ENCODE measurements at regions not wholly inside any gene's neighbourhood (a gene's known extent, or its start where the extent isn't known, plus 50 kb on each side); places are given as distances from the start of the nearest gene placed in this dataset.

DNA sequence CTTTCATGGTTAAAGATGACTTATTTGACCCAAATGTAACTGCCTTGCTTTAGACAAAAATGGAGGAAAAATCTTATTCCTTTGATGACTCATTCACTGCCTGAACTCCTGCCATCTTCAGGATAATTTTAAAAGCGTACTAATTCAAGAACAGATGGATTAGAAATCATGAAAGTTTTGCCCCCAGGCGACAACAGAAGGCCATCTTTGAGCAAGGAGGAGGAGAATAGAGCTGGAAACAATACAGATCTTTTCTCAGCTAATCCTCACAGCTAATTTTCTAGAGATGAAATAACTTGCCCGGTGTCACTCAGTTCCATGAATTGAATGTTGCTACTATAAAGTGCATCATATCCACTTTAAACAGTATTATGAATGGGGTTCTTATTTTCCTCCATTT lies 324.7 kb upstream of the RARB start:
- CTCF ChIA-PET = no interaction called here
- BruUV-seq (replicated peaks) = no TSS peak
- TF ChIP-seq, protein P1, sequence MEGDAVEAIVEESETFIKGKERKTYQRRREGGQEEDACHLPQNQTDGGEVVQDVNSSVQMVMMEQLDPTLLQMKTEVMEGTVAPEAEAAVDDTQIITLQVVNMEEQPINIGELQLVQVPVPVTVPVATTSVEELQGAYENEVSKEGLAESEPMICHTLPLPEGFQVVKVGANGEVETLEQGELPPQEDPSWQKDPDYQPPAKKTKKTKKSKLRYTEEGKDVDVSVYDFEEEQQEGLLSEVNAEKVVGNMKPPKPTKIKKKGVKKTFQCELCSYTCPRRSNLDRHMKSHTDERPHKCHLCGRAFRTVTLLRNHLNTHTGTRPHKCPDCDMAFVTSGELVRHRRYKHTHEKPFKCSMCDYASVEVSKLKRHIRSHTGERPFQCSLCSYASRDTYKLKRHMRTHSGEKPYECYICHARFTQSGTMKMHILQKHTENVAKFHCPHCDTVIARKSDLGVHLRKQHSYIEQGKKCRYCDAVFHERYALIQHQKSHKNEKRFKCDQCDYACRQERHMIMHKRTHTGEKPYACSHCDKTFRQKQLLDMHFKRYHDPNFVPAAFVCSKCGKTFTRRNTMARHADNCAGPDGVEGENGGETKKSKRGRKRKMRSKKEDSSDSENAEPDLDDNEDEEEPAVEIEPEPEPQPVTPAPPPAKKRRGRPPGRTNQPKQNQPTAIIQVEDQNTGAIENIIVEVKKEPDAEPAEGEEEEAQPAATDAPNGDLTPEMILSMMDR (IDR thresholded peaks at IDR 0.05; ENCODE audit: unreplicated experiment) = no peak
- Mint-ChIP-seq H3K4me1 (ENCODE audit: low read depth, unreplicated experiment) (no peaks in the 10 kb centered on the region), H3K36me3 (ENCODE audit: insufficient read depth, unreplicated experiment) (no peaks in the 10 kb centered on the region), H3K27me3 (ENCODE audit: unreplicated experiment) (no peaks in the 10 kb centered on the region), H3K27ac (ENCODE audit: unreplicated experiment) (no peak overlapping the region), H3K9me3 (ENCODE audit: low read depth, unreplicated experiment) (no peaks in the 10 kb centered on the region), H3K4me3 (ENCODE audit: low read depth, unreplicated experiment) (no peak overlapping the region)
- DNase-seq = no peak
- intact Hi-C loops (cut with micrococcal nuclease; ENCODE audit: unreplicated experiment) = no loop called here

DNA sequence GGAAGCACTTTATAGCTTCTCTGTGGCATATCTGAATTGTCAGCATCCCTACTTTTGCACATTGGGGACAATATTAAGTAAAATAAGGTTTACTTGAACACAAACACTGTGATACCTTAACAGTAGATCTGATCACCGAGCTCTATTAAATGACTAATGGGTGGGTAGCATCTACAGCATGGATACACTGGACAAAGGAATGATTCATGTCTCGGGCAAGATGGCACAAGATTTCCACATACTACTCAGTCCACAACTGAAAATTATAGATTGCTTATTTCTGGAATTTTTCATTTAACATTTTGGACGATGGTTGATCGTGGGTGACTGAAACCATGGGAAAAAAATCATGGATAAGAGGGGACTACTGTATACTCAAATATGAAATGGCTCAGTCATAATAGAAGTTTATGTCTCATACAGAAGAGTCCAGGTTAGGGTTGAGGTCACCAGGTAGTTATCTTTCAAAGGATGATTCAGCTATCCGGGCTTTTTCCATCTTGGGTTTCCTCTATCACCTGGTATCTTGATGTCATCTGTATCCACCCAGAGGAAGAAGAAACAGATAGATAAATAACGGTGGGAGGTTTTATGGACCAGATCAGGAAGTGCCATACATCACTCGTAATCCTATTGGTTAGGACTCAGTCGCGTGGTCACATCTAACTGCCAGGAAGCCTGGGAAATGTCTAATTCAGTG lies 320.0 kb upstream of the RARB start:
- CTCF ChIA-PET = no interaction called here
- TF ChIP-seq, protein P1 (IDR thresholded peaks at IDR 0.05; ENCODE audit: unreplicated experiment) = no peak
- no peak for DNase-seq
- Mint-ChIP-seq H3K9me3 (ENCODE audit: low read depth, unreplicated experiment) (no peaks in the 10 kb centered on the region), H3K4me1 (ENCODE audit: low read depth, unreplicated experiment) (no peaks in the 10 kb centered on the region), H3K27me3 (ENCODE audit: unreplicated experiment) (no peaks in the 10 kb centered on the region), H3K4me3 (ENCODE audit: low read depth, unreplicated experiment) (no peak overlapping the region), H3K36me3 (ENCODE audit: insufficient read depth, unreplicated experiment) (no peaks in the 10 kb centered on the region), H3K27ac (ENCODE audit: unreplicated experiment) (no peak overlapping the region)
- intact Hi-C loops (cut with micrococcal nuclease; ENCODE audit: unreplicated experiment) = no loop called here
- BruUV-seq (replicated peaks) = no TSS peak

DNA sequence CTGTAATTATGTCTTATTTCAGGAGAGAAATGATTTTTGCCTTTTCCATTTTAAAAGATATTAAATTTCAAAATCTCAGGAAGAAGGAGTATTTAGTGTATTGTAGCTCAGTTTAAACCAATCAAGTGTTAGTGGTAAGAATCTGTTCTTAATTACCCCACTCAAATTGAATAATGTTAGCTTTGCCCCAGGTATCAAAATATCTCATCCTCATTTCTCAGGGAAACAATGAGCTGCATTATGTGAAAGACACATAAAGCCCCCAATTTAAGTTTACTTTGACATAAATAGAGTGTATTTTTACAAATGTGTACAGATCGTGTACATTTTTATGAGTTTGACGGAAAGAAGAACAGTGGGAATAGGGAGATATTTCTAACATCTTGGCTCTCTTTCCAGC lies 317.4 kb upstream of the RARB start:
- BruUV-seq (replicated peaks) = no TSS peak
- Mint-ChIP-seq H3K36me3 (ENCODE audit: insufficient read depth, unreplicated experiment) (no peaks in the 10 kb centered on the region), H3K27me3 (ENCODE audit: unreplicated experiment) (no peaks in the 10 kb centered on the region), H3K9me3 (ENCODE audit: low read depth, unreplicated experiment) (no peaks in the 10 kb centered on the region), H3K4me3 (ENCODE audit: low read depth, unreplicated experiment) (no peak overlapping the region), H3K27ac (ENCODE audit: unreplicated experiment) (no peak overlapping the region), H3K4me1 (ENCODE audit: low read depth, unreplicated experiment) (no peaks in the 10 kb centered on the region)
- DNase-seq = no peak
- intact Hi-C loops (cut with micrococcal nuclease; ENCODE audit: unreplicated experiment) = no loop called here
- TF ChIP-seq, protein P1 (IDR thresholded peaks at IDR 0.05; ENCODE audit: unreplicated experiment) = no peak
- CTCF ChIA-PET = no interaction called here

DNA sequence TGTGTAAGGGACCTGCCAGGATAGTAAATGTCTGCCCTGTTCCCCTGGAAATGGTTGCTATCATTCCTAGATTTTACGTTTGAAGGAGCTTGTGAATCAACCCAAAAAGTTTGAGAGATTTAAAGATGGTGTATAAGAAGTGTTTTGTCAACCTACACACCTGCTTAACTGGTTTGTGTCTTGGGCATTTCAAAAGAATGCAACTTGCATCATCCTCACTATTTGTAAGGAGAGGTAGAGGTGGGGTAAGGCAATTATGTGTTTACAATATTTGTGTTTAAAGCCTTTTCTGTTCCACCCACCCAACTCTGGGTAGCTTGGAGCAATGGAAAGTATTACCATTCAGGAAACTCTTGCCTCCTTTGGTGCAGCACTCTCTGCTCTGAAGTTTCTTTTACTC lies 314.2 kb upstream of the RARB start:
- H3K27ac Mint-ChIP-seq (ENCODE audit: unreplicated experiment) = no peak overlapping the region
- H3K4me1 Mint-ChIP-seq (ENCODE audit: low read depth, unreplicated experiment) = peaks cover 11% of the 10 kb centered on the region
- no peaks in the 10 kb centered on the region for H3K9me3 Mint-ChIP-seq (ENCODE audit: low read depth, unreplicated experiment)
- CTCF ChIA-PET = no interaction called here
- H3K27me3 Mint-ChIP-seq (ENCODE audit: unreplicated experiment) = no peaks in the 10 kb centered on the region
- BruUV-seq (replicated peaks) = no TSS peak
- TF ChIP-seq, protein P1 (IDR thresholded peaks at IDR 0.05; ENCODE audit: unreplicated experiment) = no peak
- intact Hi-C loops (cut with micrococcal nuclease; ENCODE audit: unreplicated experiment) = no loop called here
- DNase-seq = no peak
- no peaks in the 10 kb centered on the region for H3K36me3 Mint-ChIP-seq (ENCODE audit: insufficient read depth, unreplicated experiment)
- H3K4me3 Mint-ChIP-seq (ENCODE audit: low read depth, unreplicated experiment) = no peak overlapping the region

All from Calu3 (cell line).